OCI-LY1 (cell line): ENCODE measurements at regions not wholly inside any gene's neighbourhood (a gene's known extent, or its start where the extent isn't known, plus 50 kb on each side); places are given as distances from the start of the nearest gene placed in this dataset.

Source experiments
- CTCF ChIP-seq: fragments of 200-600 bp; sonication (generic), shearing (Covaris generic); IDR thresholded peaks from 2 replicates; pipeline ENCODE4 v1.5.1; 2017; ENCODE audit warnings: mild to moderate bottlenecking, antibody characterized with exemption, low read length, moderate library complexity, mixed read lengths
- EZH2 ChIP-seq: fragments of 200-600 bp; sonication (generic), shearing (Covaris generic); IDR thresholded peaks from 2 replicates; pipeline ENCODE4 v1.8.0; 2017; ENCODE audit warnings: borderline replicate concordance, mixed run types, mild to moderate bottlenecking, antibody characterized with exemption, low read length, moderate library complexity, mixed read lengths

GRCh38 chr5:28914297-28914696 lies 1875.9 kb upstream of the CDH9 start:
- TF ChIP-seq CTCF: no peak
- TF ChIP-seq EZH2: no peak
